ENCODE measurements at regions not wholly inside any gene's neighbourhood (a gene's known extent, or its start where the extent isn't known, plus 50 kb on each side); places are given as distances from the start of the nearest gene placed in this dataset.
"Not testable (repeated sequence)": the region's sequence is repeated elsewhere in the genome, so short reads cannot be mapped to it uniquely, and the experiment has no call there.

DNA sequence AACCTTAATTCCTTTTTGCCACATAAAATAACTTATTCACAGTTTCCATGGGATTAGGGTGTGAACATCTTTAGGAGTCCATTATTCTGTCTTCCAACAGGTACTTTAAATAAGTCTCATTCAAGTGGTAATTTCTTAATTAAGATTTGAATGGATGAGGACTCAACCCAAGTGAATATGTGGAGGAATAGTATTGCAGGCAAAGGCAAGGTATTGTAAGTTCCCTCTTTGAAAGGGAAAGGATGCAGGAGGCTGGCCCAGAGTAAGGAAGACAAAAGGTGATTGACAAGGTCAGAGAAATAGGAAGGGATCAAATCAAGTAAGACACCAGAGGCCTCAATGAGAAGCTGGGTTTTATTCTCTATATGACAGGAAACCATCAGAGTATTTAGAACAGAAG, 238.2 kb upstream of the RBMS1 start:
- DNase-seq = no peak

DNA sequence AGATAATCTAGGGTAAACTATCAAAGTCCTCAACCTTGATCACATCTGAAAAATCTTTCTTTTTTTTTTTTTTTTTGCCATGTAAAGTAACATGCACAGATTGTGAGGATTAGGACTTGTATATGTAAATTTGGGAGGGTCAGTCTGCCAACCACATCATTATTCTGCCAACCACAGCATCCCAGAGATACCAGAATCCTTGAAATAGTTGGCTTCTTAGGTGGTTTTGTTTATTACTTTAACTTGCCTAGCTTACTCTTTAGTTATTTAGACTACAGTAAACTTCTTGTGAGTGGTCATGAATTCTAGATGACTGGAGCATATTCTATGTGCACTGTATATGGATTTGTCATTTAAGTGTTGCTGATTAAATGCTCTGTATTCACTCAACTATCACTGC, 242.1 kb upstream of the RBMS1 start:
- no peak for DNase-seq

DNA sequence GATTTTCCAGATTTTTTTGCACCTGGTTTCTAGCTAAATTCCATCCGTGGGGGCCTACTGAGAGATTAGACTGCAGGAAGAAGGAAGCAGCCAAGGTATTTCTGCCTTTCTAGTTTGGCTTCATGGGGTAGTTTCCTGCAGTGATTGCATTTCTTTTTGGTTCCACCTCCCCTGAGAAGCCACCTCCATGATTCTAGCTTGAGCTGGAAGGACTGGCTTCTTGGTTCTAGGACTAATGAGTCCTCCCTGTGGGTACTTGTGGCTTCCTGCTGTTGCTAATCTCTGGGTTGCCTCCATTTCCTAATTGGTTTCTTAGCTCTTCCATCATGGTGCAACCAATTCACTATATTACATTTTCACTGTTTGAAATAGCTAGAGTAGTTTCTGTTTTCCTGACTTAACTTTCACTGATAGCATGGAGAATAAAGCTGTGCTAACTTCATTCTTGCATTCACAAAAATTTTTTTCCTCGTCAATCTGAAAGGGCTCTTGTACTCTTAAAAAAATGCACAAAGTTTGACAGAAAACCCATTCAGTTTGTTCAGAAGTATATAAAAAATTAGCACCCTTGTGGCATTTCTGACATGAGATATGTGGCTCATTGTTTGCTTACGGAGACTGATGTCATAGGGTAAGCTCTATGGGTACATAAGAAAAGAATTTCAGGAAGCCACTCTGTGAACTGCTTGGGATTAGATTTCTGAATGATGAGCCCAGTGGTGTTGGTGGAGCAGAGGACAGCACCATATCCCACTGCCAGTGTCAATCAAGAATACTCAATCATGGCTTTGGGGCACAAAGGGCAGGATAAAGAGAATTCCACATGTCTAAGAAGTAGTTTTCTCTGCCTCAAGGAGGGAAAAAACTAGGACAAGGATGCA, 242.8 kb upstream of the RBMS1 start:
- DNase-seq = no peak

DNA sequence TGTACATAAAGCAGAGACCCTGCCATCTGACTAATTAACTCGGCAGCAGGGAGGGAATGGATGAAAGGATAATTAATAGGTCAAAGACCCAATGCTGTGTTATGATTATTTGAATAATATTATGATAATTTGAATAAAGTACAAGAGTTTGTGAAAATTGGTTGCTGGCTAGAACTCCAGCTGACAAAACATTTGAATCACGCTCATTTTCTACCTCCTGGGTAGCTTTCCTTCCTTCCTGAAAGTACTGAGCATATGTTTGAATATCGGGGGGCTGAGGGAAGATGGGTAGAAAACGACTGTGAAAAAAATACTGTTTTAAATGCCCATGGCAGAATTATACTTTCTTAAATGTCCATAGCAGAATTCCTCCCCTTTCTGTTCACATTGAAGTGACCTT, 243.6 kb upstream of the RBMS1 start:
- DNase-seq = no peak

DNA sequence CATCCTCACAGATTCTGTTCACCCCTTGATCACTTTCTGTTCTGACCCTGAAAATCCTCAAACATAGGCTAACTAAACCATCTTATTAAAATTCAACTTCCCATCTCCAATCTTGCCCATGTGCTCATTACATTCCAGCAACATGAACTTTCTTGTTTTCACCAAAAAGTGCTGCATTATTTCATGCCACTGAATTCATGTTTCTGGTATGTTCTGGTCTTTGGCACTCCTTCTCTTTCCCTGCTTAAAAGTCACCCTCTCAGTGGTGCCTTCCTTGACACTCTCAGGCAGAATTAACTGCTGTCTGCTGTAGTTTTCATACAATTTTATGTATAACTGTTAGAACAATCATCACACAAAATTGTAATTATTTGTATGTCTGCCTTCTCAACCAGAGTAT, 247.7 kb upstream of the RBMS1 start:
- no peak for DNase-seq

DNA sequence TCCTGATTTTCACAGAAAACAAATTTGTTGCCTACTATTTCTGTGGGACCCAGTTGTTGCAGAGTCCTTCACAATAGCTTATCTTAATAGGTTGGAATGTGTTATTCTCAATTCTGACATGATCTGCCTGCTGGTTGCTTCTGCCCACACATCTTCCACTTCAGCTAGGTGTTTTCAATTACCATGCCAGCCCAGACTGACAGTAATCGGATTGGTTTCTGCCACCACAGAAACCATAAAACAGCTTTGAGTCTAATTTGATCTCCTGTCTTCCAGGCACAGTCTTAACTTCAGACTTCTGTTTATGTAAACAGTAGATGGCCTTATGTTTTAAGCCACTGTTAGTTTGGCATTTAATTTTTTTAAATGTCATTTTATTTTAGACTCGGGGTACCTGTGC, 248.2 kb upstream of the RBMS1 start:
- DNase-seq = no peak

DNA sequence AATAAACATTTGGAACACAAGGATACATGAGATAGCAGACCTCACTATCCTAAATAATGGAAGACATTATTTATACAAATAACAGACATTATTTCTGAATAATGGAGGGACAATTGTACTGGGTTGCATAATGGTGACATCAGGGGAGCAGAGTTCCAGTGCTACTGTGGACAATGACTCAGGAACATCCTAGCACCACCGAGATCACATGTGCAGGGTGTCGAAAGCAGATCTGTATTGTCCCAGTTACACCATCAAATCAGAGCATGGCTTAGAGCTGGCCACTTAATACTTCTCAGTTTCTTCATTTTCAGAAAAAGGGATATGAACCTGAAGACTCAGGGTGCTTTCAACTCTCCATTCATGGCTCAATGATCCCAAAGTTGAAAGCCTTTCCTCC, 249.1 kb upstream of the RBMS1 start:
- DNase-seq = peak; percentile 91

DNA sequence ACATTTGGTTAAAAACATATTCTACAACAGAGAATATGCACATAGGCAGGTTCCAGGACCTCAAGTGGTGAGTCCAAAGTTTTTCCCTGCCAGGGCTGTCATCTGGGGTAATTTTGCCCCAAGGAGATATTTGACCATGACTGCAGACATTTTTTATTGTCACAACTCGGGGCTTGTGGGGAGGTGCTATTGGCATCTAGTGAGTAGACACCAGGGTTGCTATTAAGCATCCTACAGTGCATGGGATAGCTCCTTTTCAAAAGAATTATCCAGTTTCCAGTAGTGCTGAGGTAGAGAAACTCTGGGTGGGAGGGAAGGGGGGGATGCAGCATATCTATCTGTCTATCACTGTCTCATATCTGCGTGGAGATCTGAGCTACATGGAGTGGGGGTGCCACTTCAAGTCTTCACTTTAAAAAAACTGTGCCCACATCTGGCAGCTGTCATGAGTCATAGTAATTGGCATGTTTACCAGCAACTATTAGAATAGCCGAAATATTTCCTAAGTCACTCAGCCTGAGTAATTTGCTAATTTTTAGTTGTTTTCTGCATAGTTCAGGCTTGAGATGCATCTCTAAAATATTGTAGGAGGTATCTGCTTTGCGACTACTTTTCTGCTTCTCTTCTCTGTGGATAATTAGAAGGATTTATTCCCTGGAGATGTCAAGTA, 254.0 kb upstream of the RBMS1 start:
- DNase-seq = no peak

DNA sequence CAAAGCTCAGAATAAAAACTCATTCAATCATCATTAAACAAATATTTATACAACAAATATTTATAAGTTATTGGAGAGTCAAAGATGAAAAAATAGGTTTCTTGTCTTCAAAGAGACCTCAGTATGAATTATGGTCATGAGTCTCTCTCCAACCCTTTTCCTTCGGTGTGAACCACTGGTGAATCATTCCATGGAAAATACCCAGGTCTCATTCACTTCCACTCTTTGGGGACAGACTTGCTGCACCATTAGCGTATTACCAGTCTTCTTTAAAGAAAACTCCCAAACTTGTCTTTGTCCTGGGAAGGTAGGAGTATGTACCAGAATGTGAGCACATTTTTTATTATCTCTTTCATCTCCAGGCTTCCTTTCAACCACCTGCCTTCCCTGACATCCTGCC, 257.4 kb upstream of the RBMS1 start:
- DNase-seq = peak; percentile 20

DNA sequence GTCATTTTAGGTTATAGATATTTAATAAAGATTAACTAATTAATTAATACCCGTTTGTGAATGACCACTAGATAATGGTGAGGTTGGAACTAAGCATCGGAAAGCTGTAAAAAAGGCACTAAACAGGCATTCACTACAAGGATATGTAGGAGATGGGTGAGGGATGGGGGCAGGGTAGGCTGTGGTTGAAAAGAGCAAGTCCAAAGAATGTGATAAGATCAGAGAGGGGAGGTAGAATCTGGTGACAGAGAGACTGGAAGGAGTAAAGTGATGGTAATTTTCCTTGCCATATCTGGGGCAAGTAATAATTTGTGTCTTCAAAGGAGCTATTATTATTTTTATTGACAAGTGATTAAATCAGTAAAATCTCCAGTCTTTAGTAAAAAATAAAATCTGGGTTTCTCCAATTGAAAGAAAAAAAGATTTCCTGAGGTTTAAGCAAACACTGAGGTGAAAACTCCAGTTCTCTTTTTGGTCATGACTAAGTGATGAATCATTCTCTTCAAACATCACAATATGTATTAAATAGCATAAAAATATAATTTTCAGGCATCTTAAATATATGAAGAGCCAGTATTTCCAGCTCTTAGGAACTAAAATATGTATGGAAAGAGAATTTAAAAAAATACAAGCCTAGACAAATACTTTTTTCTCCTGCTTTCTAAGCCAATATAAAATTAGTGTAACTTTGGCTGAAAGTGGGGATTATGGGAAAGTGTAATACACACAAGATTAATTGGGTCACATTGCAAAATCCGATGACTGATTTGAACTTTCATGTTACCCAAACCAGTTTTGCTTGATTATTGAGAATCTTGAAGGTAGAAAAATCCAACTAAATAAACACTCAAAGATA, 259.1 kb upstream of the RBMS1 start:
- DNase-seq = peak; percentile 66

DNA sequence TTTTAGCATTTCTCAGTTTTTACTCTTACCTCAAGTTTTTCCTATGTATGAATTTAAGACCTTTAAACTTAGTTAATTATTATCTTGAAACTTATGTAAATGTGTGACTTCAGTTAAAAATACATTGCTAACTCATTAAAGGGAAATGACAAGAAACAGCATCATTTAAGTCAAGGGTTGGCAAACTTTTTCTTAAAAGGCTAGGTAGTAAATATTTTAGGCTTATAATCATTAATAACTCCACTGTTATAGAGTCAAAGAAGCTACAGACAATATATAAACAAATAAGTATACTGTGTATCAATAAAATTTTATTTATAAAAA, 259.7 kb upstream of the RBMS1 start:
- DNase-seq = no peak

DNA sequence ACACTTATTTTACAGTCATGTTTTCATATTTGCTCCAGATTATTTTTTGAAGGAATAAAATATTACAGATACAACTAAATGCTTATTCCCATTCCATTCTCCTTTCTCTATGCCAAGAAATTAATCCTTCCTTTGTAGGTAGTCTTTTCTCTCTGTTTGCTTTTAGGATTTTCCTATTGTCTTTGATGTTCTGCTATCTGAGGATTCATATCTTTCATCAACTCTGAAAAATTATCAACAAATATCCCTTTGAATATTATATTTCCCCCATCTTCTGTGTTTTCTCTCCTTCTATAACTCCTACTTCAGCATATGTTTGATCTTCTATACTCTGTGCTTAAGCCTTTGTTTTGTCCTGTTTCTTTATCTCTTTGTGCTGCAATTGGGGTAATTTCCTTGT, 260.4 kb upstream of the RBMS1 start:
- DNase-seq = no peak

DNA sequence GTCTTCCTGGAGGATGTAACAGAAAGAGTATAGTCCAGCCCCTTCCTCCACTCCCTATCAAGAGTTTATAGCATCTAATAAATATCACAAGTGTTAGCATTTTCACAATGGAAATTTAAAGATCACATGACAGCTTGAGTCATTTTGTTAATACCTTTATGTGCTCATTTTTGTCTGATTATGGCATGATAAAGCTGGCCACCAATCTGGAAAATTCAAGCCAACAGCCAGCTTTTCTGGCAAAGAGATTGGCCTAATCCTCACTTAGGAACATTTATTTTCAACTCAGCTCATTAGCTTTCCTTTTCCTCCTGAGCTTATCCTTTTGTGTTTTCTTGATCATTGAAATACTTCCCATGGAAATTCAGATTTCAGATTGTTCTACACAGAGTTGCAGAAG, 262.9 kb upstream of the RBMS1 start:
- no peak for DNase-seq

DNA sequence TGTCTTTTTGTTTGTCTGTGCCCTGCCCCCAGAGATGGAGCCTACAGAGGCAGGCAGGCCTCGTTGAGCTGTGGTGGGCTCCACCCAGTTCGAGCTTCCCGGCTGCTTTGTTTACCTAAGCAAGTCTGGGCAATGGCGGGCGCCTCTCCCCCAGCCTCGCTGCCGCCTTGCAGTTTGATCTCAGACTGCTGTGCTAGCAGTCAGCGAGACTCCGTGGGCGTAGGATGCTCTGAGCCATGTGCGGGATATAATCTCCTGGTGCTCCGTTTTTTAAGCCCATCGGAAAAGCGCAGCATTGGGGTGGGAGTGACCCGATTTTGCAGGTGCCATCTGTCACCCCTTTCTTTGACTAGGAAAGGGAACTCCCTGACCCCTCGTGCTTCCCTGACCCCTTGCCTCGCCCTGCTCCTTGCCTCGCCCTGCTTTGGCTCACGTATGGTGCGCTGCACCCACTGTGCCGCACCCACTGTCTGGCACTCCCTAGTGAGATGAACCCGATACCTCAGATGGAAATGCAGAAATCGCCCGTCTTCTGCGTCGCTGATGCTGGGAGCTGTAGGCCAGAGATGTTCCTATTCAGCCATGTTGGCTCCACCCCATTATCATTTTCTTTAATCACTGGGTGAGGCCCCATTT, 269.0 kb upstream of the RBMS1 start:
- not testable (repeated sequence) for DNase-seq

DNA sequence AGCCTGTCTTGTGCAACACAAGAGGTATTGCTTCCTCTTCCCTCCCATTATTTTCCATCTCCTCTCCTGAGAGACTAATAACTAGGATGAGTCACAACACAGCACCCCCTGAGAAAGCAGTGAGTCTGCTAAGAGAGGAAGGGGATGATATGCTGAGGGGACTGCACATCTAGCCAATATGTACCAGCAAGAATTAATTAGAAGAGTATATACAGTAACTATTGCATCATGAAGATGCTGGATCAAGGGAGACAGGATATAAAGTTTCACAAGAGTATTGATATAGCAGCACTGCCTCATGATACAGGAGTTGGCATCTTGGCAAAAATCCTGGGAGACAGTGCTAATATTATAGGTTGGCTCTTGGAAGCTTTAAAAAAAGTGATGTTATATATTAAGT, 289.9 kb upstream of the RBMS1 start:
- peak; percentile 20 for DNase-seq

DNA sequence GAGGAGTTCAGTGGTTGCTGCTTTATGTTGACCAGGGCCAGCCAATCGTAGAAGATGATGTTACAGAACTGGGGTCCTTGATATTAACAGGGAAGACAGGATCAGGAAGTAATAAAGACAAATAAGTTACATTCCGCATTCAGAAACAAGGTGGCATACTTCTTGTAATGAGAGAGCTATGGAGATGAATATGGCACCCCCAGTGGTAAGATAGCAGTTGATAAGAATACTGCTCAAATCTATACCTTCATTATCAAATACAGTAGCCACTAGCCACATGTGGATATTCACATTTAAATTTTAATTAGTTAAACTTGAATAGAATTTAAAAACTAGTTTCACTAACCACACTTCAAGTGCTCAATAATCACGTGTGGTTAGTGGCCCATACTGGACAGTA, 290.4 kb upstream of the RBMS1 start:
- no peak for DNase-seq

DNA sequence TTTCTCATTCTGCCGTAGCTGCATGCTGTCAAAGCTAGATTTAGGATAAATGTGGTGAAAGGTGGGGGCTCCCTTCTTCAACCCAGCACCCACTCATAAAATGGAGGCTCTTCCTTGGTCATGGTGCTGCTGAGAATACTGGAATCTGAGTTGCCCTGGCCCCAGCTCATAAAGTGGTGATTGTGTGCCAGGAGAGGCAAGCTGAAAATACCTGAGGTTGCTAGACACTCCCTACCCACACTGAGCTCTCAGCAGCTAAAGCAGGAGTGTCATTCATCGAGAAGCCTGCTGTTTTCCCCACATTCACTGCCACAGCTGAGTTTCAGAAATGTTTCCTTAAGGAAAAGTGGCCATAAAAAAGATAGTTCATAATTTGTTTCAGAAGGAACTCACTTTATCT, 297.1 kb upstream of the RBMS1 start:
- no peak for DNase-seq

DNA sequence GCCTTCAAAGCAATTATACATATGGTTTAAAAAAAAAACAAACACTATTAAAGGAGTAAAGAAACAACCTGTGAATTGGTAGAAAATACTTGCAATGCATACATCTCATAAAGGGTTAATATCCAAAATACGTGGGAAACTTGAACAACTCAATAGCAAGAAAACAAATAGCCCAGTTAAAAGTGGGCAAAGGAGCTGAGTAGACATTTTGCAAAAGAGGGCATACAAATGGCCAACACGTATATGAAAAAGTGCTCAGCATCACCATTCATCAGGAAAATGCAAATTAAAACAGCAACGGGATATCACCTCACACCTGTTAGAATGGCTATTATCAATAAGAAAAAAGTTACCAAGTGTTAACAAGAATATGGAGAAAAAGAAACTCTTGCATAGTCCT, 298.3 kb upstream of the RBMS1 start:
- DNase-seq = no peak

DNA sequence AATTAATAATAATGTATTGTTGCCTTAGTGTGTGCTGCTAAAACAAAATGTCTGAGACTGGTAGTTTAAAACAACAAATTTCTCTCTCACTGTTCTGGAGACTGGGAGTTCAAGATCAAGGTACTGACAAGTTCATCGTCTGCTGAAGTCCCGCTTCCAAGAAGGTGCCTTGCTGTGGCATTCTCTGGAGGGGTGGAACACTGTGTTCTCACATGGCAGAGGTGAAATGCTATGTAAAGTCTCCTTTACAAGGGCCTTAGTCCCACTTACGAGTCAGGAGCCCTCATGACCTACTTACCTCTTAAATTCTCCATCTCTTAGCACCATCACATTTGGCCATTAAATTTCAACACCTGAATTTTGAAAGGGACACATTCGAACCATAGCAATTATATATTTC, 299.2 kb upstream of the RBMS1 start:
- DNase-seq = no peak

DNA sequence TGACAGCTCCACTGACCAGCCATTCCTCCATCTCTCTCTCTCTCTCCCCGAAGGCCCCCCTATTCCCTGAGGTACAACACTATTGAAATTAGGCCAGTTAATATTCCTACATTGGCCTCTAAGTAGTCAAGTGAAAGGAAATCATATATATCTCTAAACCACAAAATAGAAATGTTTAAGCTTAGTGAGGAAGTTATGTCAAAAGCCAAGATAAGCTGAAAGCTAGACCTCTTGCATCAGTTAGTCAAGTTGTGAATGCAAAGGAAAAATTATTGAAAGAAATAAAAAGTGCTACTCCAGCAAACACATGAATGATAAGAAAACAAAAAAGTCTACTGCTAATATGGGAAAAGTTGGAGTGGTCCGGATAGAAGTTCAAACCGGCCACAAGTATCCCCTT, 301.3 kb upstream of the RBMS1 start:
- no peak for DNase-seq

DNA sequence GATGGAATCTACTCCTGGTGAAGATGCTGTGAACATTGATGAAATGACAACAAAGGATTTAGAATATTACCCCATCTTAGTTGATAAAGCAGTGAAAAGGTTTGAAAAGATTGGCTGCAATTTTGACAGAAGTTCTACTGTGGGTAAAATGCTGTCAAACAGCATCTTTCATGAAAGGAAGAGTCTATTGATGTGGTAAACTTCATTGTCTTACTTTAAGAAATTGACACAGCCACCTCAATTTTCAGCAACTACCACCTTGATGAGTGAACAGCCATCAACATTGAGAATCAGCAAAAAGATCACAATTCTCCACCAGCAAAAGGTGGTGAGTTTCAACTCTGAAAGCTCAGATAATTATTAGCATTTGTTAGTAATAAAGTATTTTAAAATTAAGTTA, 310.3 kb upstream of the RBMS1 start:
- no peak for DNase-seq

DNA sequence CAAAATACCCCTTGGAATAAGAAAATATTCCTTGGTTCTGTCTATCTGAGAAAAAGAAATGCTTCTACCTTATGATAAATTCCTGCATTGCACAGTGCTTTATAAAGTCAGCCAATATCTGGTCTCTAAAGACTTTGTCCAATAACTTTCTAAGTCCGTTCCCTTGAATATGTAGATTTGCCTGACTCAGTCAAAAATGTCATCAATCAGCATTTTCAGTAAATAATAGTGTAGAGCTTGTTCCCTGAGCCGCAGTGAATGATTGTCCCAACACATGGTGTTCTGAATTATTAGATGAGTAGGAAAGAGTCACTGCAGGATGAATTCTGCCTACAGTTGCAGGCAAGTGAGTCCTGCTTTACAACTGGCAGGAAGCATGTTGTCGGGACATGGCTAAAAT, 316.8 kb upstream of the RBMS1 start:
- no peak for DNase-seq

DNA sequence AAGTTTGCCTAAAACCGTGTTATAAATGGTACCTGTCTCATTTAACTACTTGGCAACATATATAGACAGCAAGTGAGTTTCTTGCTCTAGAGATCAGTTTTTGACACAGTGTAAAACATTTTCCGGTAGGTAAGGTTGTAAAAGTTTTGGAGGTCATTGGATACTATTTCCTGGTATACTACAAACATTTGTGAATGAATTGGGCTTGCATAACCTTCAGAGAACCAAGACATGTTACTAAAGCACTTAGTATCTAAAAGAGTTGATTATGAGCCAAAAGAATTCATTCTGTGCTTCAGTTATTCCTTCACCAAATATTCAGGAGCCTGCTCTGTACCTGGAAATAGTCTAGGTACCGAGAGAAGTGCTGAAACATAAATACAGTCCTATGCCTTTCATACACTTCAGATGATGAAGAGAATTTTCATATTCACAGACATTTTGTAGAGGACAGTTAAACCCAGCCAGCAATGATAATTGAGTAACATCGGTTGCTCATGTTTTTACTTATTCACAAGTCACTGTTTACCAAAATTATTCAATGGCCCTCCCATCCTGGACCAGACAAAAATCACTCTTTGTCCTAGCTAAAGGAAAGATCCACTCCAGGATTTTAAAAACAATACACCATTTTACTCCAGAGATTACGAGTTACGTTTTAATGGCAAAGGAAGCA, 319.4 kb upstream of the RBMS1 start:
- no peak for DNase-seq

All from suppressor macrophage treated with lipopolysaccharide for 4 hours (primary cell).